ENCODE measurements at regions not wholly inside any gene's neighbourhood (a gene's known extent, or its start where the extent isn't known, plus 50 kb on each side); places are given as distances from the start of the nearest gene placed in this dataset.

- H4K20me1 ChIP-seq (ENCODE audit: insufficient read depth, low read length): no peaks in the 10 kb centered on the region
- DNase-seq: no peak
- H3K36me3 ChIP-seq (replicated peaks; ENCODE audit: insufficient read depth, low read length): no peaks in the 10 kb centered on the region
- no peaks in the 10 kb centered on the region for H3K9me2 ChIP-seq (replicated peaks; ENCODE audit: insufficient read depth, low read length)
- no peak overlapping the region for H3K4me3 ChIP-seq (ENCODE audit: low read length)
- no peaks in the 10 kb centered on the region for H3K4me1 ChIP-seq (ENCODE audit: low read length)
- TF ChIP-seq EZH2phosphoT487 (IDR thresholded peaks at IDR 0.05; ENCODE audit: low read length) (no peak), CTCF (IDR thresholded peaks at IDR 0.05; ENCODE audit: low read length) (no peak), EZH2 (optimal IDR thresholded peaks at IDR 0.05; ENCODE audit: low read depth, low read length) (no peak)
- no peak overlapping the region for H2AFZ ChIP-seq (ENCODE audit: low read length)
- no peaks in the 10 kb centered on the region for H3F3A ChIP-seq (ENCODE audit: insufficient read depth, low read length)
- no peak overlapping the region for H3K27ac ChIP-seq (ENCODE audit: low read length)
- H3K79me2 ChIP-seq (ENCODE audit: low read length): no peaks in the 10 kb centered on the region
- H3K27me3 ChIP-seq (replicated peaks; ENCODE audit: insufficient read depth, low read length): no peaks in the 10 kb centered on the region
- no peak overlapping the region for H3K4me2 ChIP-seq (ENCODE audit: low read depth, low read length)
- no peak overlapping the region for H3K9ac ChIP-seq (ENCODE audit: low read length)
- no peaks in the 10 kb centered on the region for H3K9me3 ChIP-seq (replicated peaks; ENCODE audit: insufficient read depth, low read length)
Observed at GRCh38 chr18:63062246-63062645, 257.3 kb downstream of the BCL2 start.

- Histone ChIP-seq H3K4me1 (ENCODE audit: low read length) (no peaks in the 10 kb centered on the region), H3F3A (ENCODE audit: insufficient read depth, low read length) (no peaks in the 10 kb centered on the region), H3K27ac (ENCODE audit: low read length) (no peak overlapping the region), H2AFZ (ENCODE audit: low read length) (no peak overlapping the region), H3K79me2 (ENCODE audit: low read length) (no peaks in the 10 kb centered on the region), H3K4me2 (ENCODE audit: low read depth, low read length) (no peak overlapping the region), H3K4me3 (ENCODE audit: low read length) (no peak overlapping the region), H3K9me3 (replicated peaks; ENCODE audit: insufficient read depth, low read length) (no peaks in the 10 kb centered on the region), H3K9me2 (replicated peaks; ENCODE audit: insufficient read depth, low read length) (no peaks in the 10 kb centered on the region), H4K20me1 (ENCODE audit: insufficient read depth, low read length) (no peaks in the 10 kb centered on the region), H3K27me3 (replicated peaks; ENCODE audit: insufficient read depth, low read length) (no peaks in the 10 kb centered on the region), H3K9ac (ENCODE audit: low read length) (no peak overlapping the region), H3K36me3 (replicated peaks; ENCODE audit: insufficient read depth, low read length) (no peaks in the 10 kb centered on the region)
- TF ChIP-seq EZH2phosphoT487 (IDR thresholded peaks at IDR 0.05; ENCODE audit: low read length): no peak
- no peak for TF ChIP-seq EZH2 (optimal IDR thresholded peaks at IDR 0.05; ENCODE audit: low read depth, low read length)
- TF ChIP-seq CTCF (IDR thresholded peaks at IDR 0.05; ENCODE audit: low read length): no peak
- DNase-seq: no peak
Observed at GRCh38 chr18:63061303-63061702, 258.3 kb downstream of the BCL2 start.

- no peak overlapping the region for H2AFZ ChIP-seq (ENCODE audit: low read length)
- DNase-seq: no peak
- no peak overlapping the region for H3K4me2 ChIP-seq (ENCODE audit: low read depth, low read length)
- no peaks in the 10 kb centered on the region for H3K9me2 ChIP-seq (replicated peaks; ENCODE audit: insufficient read depth, low read length)
- no peak for TF ChIP-seq EZH2phosphoT487 (IDR thresholded peaks at IDR 0.05; ENCODE audit: low read length)
- TF ChIP-seq EZH2 (optimal IDR thresholded peaks at IDR 0.05; ENCODE audit: low read depth, low read length): no peak
- no peak for TF ChIP-seq CTCF (IDR thresholded peaks at IDR 0.05; ENCODE audit: low read length)
- no peaks in the 10 kb centered on the region for H3K79me2 ChIP-seq (ENCODE audit: low read length)
- no peaks in the 10 kb centered on the region for H3F3A ChIP-seq (ENCODE audit: insufficient read depth, low read length)
- no peaks in the 10 kb centered on the region for H3K9me3 ChIP-seq (replicated peaks; ENCODE audit: insufficient read depth, low read length)
- H3K9ac ChIP-seq (ENCODE audit: low read length): no peak overlapping the region
- H4K20me1 ChIP-seq (ENCODE audit: insufficient read depth, low read length): no peaks in the 10 kb centered on the region
- 0 out of 2 replicates have a peak, but pooled peaks cover 4% of the 10 kb centered on the region for H3K4me1 ChIP-seq (ENCODE audit: low read length)
- H3K36me3 ChIP-seq (replicated peaks; ENCODE audit: insufficient read depth, low read length): no peaks in the 10 kb centered on the region
- H3K27ac ChIP-seq (ENCODE audit: low read length): no peak overlapping the region
- H3K27me3 ChIP-seq (replicated peaks; ENCODE audit: insufficient read depth, low read length): no peaks in the 10 kb centered on the region
- H3K4me3 ChIP-seq (ENCODE audit: low read length): no peak overlapping the region
Observed at GRCh38 chr18:63058521-63058920, 261.0 kb downstream of the BCL2 start.
